NB4 (cell line): ENCODE measurements at regions not wholly inside any gene's neighbourhood (a gene's known extent, or its start where the extent isn't known, plus 50 kb on each side); places are given as distances from the start of the nearest gene placed in this dataset.

Source experiments
- DNase-seq: peaks from one replicate; pipeline ENCODE4 v3.0.0; 2010; ENCODE audit warnings: low read depth
- H3K4me3 ChIP-seq: one replicate; pipeline ENCODE4 v1.5.1; 2011; ENCODE audit warnings: mild to moderate bottlenecking, low read depth, low read length, moderate library complexity
- CTCF ChIP-seq: IDR thresholded peaks from one replicate; pipeline ENCODE4 v1.5.1; 2012; ENCODE audit warnings: low read depth, low read length
- MYC ChIP-seq: IDR thresholded peaks from 2 replicates; pipeline ENCODE4 v1.6.1; 2011; ENCODE audit warnings: low read depth, low read length
- POLR2A ChIP-seq: IDR thresholded peaks from 2 replicates; pipeline ENCODE4 v1.6.1; 2011; ENCODE audit warnings: mild to moderate bottlenecking; ENCODE audit not compliant: insufficient read length; ENCODE audit errors: extremely low read depth
- TF ChIP-seq, protein P1 (sequence below): IDR thresholded peaks from 2 replicates; pipeline ENCODE4 v1.6.1; 2011; ENCODE audit warnings: low read depth, low read length

DNA sequence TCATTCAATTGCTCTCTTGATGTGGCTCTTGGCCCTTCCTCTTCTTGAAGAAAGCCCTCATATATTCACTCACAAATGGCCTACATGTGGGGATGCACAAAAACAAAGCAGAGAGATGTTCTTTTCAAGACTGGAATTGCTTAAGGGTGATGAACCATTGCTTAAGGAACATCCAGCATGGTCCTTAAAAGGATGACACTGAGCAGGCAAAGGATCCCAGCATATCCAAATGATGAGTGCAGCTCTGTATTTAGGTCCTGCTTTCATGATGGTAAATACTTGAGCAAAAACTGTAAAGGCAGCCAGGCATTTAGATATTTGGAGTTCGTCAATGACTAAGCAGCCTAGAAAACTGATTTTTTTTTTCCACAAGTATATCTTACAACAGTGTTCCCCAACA is 173.8 kb upstream of the ARRDC4 start:
- no peak for DNase-seq
- no peak overlapping the region for H3K4me3 ChIP-seq
- TF ChIP-seq MYC (no peak), POLR2A (no peak), CTCF (no peak)
- TF ChIP-seq, protein P1, sequence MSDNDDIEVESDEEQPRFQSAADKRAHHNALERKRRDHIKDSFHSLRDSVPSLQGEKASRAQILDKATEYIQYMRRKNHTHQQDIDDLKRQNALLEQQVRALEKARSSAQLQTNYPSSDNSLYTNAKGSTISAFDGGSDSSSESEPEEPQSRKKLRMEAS = no peak

- no peak overlapping the region for H3K4me3 ChIP-seq
- no peak for DNase-seq
- TF ChIP-seq, protein P1 = no peak
- no peak for TF ChIP-seq POLR2A
- TF ChIP-seq MYC = no peak
- no peak for TF ChIP-seq CTCF
Observed at GRCh38 chr15:97790180-97790579, 170.3 kb upstream of the ARRDC4 start.

- DNase-seq = no peak
- TF ChIP-seq MYC (no peak), POLR2A (no peak)
- TF ChIP-seq, protein P1 = no peak
- H3K4me3 ChIP-seq = no peak overlapping the region
Observed at GRCh38 chr15:97791824-97792792, 168.4 kb upstream of the ARRDC4 start.

GRCh38 chr15:97804950-97805349 is 155.6 kb upstream of the ARRDC4 start:
- TF ChIP-seq, protein P1 = no peak
- no peak overlapping the region for H3K4me3 ChIP-seq
- DNase-seq = no peak

- H3K4me3 ChIP-seq = no peak overlapping the region
- no peak for DNase-seq
- no peak for TF ChIP-seq POLR2A
- TF ChIP-seq, protein P1 = no peak
- TF ChIP-seq MYC = no peak
- no peak for TF ChIP-seq CTCF
Observed at GRCh38 chr15:97806766-97807165, 153.7 kb upstream of the ARRDC4 start.

- no peak for DNase-seq
- H3K4me3 ChIP-seq = no peak overlapping the region
- no peak for TF ChIP-seq MYC
Observed at GRCh38 chr15:97815835-97816234, 144.7 kb upstream of the ARRDC4 start.

DNA sequence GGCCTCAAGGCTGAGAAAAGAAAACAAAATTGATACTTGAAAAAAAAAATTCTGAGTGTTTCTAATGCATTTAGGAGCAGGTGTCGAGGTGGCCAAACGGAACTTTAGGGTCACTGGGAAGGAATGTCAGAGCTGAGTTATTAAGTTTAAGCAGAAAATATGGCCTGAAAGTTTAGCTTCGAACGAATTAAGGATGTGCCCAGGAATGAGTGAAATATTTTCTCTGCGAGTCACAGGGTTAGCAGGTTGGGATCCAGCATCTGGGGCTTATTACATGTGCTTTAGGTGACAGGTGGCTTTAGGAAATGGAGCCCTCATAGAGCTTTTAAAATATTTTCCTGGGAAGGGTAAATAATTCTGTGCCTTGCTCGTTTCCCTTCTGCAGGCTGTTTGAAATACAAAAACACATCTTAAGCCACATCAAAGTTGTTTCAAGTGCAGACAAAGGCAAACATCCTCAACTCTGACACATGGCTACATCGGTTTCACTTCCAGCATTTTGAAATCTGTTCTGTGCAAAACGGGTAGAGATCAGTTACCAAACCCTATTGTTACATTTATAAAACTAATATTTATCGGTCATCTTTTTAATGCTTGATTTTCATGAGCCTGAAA is 143.1 kb upstream of the ARRDC4 start:
- TF ChIP-seq, protein P1 = no peak
- TF ChIP-seq MYC (no peak), CTCF (no peak), POLR2A (no peak)
- no peak for DNase-seq
- no peak overlapping the region for H3K4me3 ChIP-seq
